Sigmoid colon (tissue), 4 donors: ENCODE measurements at regions not wholly inside any gene's neighbourhood (a gene's known extent, or its start where the extent isn't known, plus 50 kb on each side); places are given as distances from the start of the nearest gene placed in this dataset.

Source experiments
- EP300 ChIP-seq, 4 donors: sonication (generic); formaldehyde crosslinking; IDR thresholded peaks; one replicate each; pipeline ENCODE4 v1.6.1; 2017; ENCODE audit warnings: antibody characterized with exemption in 4 of 4
- POLR2AphosphoS5 ChIP-seq, 4 donors: sonication (generic); formaldehyde crosslinking; IDR thresholded peaks; one replicate each; pipeline ENCODE4 v1.6.1; 2017; ENCODE audit warnings: antibody characterized with exemption in 4 of 4
- TF ChIP-seq, protein P1 (sequence below), 4 experiments: fragments of 450-650 bp in 3 of 4; fragments of 200-600 bp in 1 of 4; IDR thresholded peaks; one replicate each; pipeline ENCODE4 v1.5.1; 2016 to 2019; ENCODE audit warnings: antibody characterized with exemption in 4 of 4, mild to moderate bottlenecking in 3 of 4, moderate library complexity in 2 of 4

DNA sequence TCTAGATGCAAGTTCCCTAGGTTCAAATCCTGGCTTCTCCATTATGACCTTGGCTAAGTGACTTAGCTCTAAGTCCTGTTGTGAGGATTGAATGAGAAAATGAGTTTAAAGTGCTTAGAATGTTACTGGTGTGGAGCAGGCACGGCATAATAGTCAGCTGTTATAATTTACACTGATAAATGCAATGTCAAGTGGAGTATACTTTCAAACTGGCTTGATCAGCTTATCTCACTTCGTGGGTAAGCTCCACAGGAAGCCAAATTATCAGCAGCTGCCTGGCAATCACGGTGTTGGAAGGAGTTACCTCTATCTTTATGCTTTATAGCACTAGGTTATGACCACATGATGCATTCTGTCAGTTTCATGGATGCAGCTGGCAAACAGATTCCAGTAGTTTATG, 272.8 kb downstream of the OLFM4 start:
- TF ChIP-seq, protein P1, sequence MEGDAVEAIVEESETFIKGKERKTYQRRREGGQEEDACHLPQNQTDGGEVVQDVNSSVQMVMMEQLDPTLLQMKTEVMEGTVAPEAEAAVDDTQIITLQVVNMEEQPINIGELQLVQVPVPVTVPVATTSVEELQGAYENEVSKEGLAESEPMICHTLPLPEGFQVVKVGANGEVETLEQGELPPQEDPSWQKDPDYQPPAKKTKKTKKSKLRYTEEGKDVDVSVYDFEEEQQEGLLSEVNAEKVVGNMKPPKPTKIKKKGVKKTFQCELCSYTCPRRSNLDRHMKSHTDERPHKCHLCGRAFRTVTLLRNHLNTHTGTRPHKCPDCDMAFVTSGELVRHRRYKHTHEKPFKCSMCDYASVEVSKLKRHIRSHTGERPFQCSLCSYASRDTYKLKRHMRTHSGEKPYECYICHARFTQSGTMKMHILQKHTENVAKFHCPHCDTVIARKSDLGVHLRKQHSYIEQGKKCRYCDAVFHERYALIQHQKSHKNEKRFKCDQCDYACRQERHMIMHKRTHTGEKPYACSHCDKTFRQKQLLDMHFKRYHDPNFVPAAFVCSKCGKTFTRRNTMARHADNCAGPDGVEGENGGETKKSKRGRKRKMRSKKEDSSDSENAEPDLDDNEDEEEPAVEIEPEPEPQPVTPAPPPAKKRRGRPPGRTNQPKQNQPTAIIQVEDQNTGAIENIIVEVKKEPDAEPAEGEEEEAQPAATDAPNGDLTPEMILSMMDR (IDR thresholded peaks at IDR 0.05), result no peak
- TF ChIP-seq POLR2AphosphoS5 (IDR thresholded peaks at IDR 0.05), result no peak
- no peak for TF ChIP-seq EP300 (IDR thresholded peaks at IDR 0.05)
